ENCODE measurements at regions not wholly inside any gene's neighbourhood (a gene's known extent, or its start where the extent isn't known, plus 50 kb on each side); places are given as distances from the start of the nearest gene placed in this dataset.

DNA sequence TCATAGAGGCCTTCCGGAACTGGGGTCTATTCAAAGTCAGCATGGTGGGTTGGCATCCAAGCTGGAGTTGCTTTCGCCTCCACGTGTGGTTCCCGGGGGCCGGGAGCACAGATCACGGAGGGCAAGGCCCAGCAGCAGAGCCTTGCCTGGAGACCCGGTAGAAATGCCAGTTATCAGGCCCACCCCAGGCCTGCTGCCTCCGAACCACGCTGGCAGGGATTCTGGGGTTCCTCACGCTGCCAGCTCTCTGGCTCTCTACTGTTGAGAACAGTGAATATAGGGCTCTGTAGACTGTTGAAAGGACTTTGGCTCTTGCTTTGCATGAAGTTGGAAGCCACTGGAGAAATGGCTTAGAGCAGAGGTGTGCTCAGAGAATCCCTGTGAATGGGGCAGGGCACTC lies 127.5 kb downstream of the RIPK4 start:
- no peak overlapping the region for H2BK12ac ChIP-seq (ENCODE audit: low read depth, low read length)
- no peak overlapping the region for H4K8ac ChIP-seq (ENCODE audit: extremely low read depth, insufficient read depth, low read length)
- H3K27ac ChIP-seq (ENCODE audit: low read depth, low read length) = no peak overlapping the region
- H3K36me3 ChIP-seq (ENCODE audit: control insufficient read depth in 2 of 4, insufficient read depth in 4 of 4, low read length in 3 of 4) = no peaks in the 10 kb centered on the region
- no peak overlapping the region for H3K9ac ChIP-seq (replicated peaks in 1 of 4; ENCODE audit: extremely low read depth in 1 of 4, low read depth in 3 of 4, low read length in 3 of 4)
- ChIA-PET POLR2A (ENCODE audit: partially characterized antibody) (no interaction called here), CTCF (ENCODE audit: partially characterized antibody) (interaction anchor here (1.1 to 3.8 kb wide), 2 partner anchors 9 to 27 kb away, joined by 3 to 13 read pairs; no protein-coding TSS in a partner anchor)
- H3K56ac ChIP-seq (replicated peaks; ENCODE audit: insufficient read length, low read depth, low read length) = no peak overlapping the region
- no peaks in the 10 kb centered on the region for H3K79me2 ChIP-seq (ENCODE audit: control insufficient read depth in 1 of 2, insufficient read depth in 2 of 2, low read length in 2 of 2)
- H3K4me1 ChIP-seq (replicated peaks in 1 of 4; ENCODE audit: control insufficient read depth in 3 of 4, insufficient read depth in 4 of 4, low read length in 3 of 4) = peaks cover 0 to 2% (median 0%) of the 10 kb centered on the region in 4 experiments; a peak in 1 of 7 replicates
- peaks cover 0 to 2% of the 10 kb centered on the region in 2 experiments for H4K20me1 ChIP-seq (replicated peaks in 1 of 2; ENCODE audit: control insufficient read depth in 1 of 2, insufficient read depth in 2 of 2, low read length in 2 of 2)
- H4K91ac ChIP-seq (replicated peaks; ENCODE audit: insufficient read length, low read length) = no peak overlapping the region
- H2BK20ac ChIP-seq (ENCODE audit: low read length) = no peak overlapping the region
- H3K79me1 ChIP-seq (ENCODE audit: low read depth, low read length) = no peaks in the 10 kb centered on the region
- DNase-seq (ENCODE audit: low read depth in 1 of 2, low spot score in 2 of 2) (no peak), FAIRE-seq (no peak)
- no peak overlapping the region for H2BK120ac ChIP-seq (replicated peaks; ENCODE audit: low read depth, low read length)
- H2BK5ac ChIP-seq (ENCODE audit: low read depth, low read length) = no peak overlapping the region
- H3K4me3 ChIP-seq (ENCODE audit: extremely low read depth in 1 of 4, insufficient read depth in 2 of 4, low read depth in 3 of 4, low read length in 4 of 4) = no peak overlapping the region
- H3K14ac ChIP-seq (ENCODE audit: insufficient read length) = no peak overlapping the region
- H4K5ac ChIP-seq (ENCODE audit: insufficient read length, low read depth, low read length) = no peak overlapping the region
- peaks cover 7% of the 10 kb centered on the region; the same call in 1 of the 2 replicates for H3K23me2 ChIP-seq (ENCODE audit: low read depth, low read length)
- no peak overlapping the region for H2AK5ac ChIP-seq (ENCODE audit: low read depth, low read length)
- no peak overlapping the region for H2AFZ ChIP-seq (ENCODE audit: low read length)
- 89% methylated on average over 10 of the region's 10 CpGs; no CpG with 5 or more reads in 1 of the 2 experiments for WGBS, 2 experiments (ENCODE audit: extremely low coverage in 1 of 2, insufficient coverage in 1 of 2, insufficient read length in 1 of 2, insufficient replicate concordance in 2 of 2, low coverage in 1 of 2, low lambda C conversion rate in 2 of 2, missing lambda C conversion rate in 1 of 2)
- H3K23ac ChIP-seq (ENCODE audit: insufficient read length) = no peak overlapping the region
- no peaks in the 10 kb centered on the region for H3K27me3 ChIP-seq (replicated peaks in 1 of 4; ENCODE audit: control insufficient read depth in 3 of 4, extremely low read depth in 1 of 4, insufficient read depth in 3 of 4, low read length in 3 of 4)
- no peak overlapping the region for H3K18ac ChIP-seq (ENCODE audit: extremely low read depth, low read length)
- no peak overlapping the region for H2BK15ac ChIP-seq (ENCODE audit: low read length)
- no peak overlapping the region for H3K4me2 ChIP-seq (ENCODE audit: insufficient read depth in 1 of 2, low read depth in 2 of 2, low read length in 2 of 2)
- no peaks in the 10 kb centered on the region for H3K9me3 ChIP-seq (ENCODE audit: insufficient read depth in 2 of 2, low read depth in 1 of 2, low read length in 1 of 2)
- H3K4ac ChIP-seq (replicated peaks; ENCODE audit: insufficient read length, low read depth, low read length) = no peak overlapping the region
- no peak for TF ChIP-seq JUN (IDR thresholded peaks at IDR 0.05; ENCODE audit: low read depth, low read length)
- no peak for TF ChIP-seq SP1 (IDR thresholded peaks at IDR 0.05; ENCODE audit: low read depth, low read length)
- TF ChIP-seq SP4 (IDR thresholded peaks at IDR 0.05; ENCODE audit: low read length) = no peak
- no peak for TF ChIP-seq BCL11A (IDR thresholded peaks at IDR 0.05; ENCODE audit: low read depth in 2 of 2, low read length in 2 of 2)
- TF ChIP-seq EZH2 (IDR thresholded peaks at IDR 0.05; ENCODE audit: low read depth, low read length, severe bottlenecking) = no peak
- TF ChIP-seq, protein P1, sequence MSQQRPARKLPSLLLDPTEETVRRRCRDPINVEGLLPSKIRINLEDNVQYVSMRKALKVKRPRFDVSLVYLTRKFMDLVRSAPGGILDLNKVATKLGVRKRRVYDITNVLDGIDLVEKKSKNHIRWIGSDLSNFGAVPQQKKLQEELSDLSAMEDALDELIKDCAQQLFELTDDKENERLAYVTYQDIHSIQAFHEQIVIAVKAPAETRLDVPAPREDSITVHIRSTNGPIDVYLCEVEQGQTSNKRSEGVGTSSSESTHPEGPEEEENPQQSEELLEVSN (IDR thresholded peaks at IDR 0.05) = no peak
- TF ChIP-seq USF2 (IDR thresholded peaks at IDR 0.05; ENCODE audit: low read length) = no peak
- TF ChIP-seq CBX8 (IDR thresholded peaks at IDR 0.05; ENCODE audit: borderline replicate concordance, low read depth, low read length) = no peak
- TF ChIP-seq TEAD4 (IDR thresholded peaks at IDR 0.05; ENCODE audit: low read depth, low read length) = no peak
- no peak for TF ChIP-seq JUND (IDR thresholded peaks at IDR 0.05; ENCODE audit: low read length)
- TF ChIP-seq TBP (IDR thresholded peaks at IDR 0.05; ENCODE audit: low read depth, low read length) = no peak
- no peak for TF ChIP-seq KDM5A (IDR thresholded peaks at IDR 0.05; ENCODE audit: low read length)
- TF ChIP-seq MAFK (IDR thresholded peaks at IDR 0.05; ENCODE audit: low read depth, low read length) = no peak
- TF ChIP-seq SIX5 (IDR thresholded peaks at IDR 0.05; ENCODE audit: low read depth, low read length) = no peak
- TF ChIP-seq POLR2A (IDR thresholded peaks at IDR 0.05; ENCODE audit: control extremely low read depth in 1 of 2, low read depth in 2 of 2, low read length in 2 of 2) = no peak

Measured in H1 (cell line).